Ovary (tissue), 7 donors: ENCODE measurements at regions not wholly inside any gene's neighbourhood (a gene's known extent, or its start where the extent isn't known, plus 50 kb on each side); places are given as distances from the start of the nearest gene placed in this dataset.
"Not testable (repeated sequence)": the region's sequence is repeated elsewhere in the genome, so short reads cannot be mapped to it uniquely, and the experiment has no call there.

Source experiments
- DNase-seq, 5 donors: peaks; one replicate each; pipeline ENCODE4 v3.0.0-alpha.2; 2019 to 2020
- H3K27ac ChIP-seq, 2 donors: fragments of 200-600 bp; one replicate each; pipeline versions ENCODE4 v1.5.1 to v1.8.0; 2019 to 2022
- H3K27me3 ChIP-seq: fragments of 200-600 bp; one replicate; pipeline ENCODE4 v1.8.0; 2022
- H3K36me3 ChIP-seq: fragments of 200-600 bp; sonication (generic); one replicate; pipeline ENCODE4 v1.5.1; 2019
- H3K4me1 ChIP-seq: one replicate; pipeline ENCODE4 v1.8.1; 2013; ENCODE audit warnings: mild to moderate bottlenecking, moderate library complexity; ENCODE audit not compliant: insufficient read depth
- H3K4me3 ChIP-seq: fragments of 200-600 bp; sonication (generic); one replicate; pipeline ENCODE4 v1.5.1; 2017
- H3K9me3 ChIP-seq, 2 donors: fragments of 200-600 bp in 1 of 2; sonication (generic) in 1 of 2; one replicate each; pipeline versions ENCODE4 v1.5.1 to v1.8.1; 2013 to 2019; ENCODE audit warnings: mild to moderate bottlenecking in 1 of 2, moderate library complexity in 1 of 2
- CTCF ChIP-seq, 3 donors: fragments of 450-650 bp in 2 of 3; fragments of 200-600 bp in 1 of 3; IDR thresholded peaks; one replicate each; pipeline versions ENCODE4 v1.5.1 to v1.8.0; 2016 to 2022; ENCODE audit warnings: antibody characterized with exemption in 3 of 3, mild to moderate bottlenecking in 1 of 3
- EP300 ChIP-seq: sonication (generic); formaldehyde crosslinking; IDR thresholded peaks from one replicate; pipeline ENCODE4 v1.6.1; 2017; ENCODE audit warnings: antibody characterized with exemption
- POLR2A ChIP-seq: fragments of 450-650 bp; IDR thresholded peaks from one replicate; pipeline ENCODE4 v1.6.1; 2017; ENCODE audit warnings: antibody characterized with exemption, mild to moderate bottlenecking, moderate library complexity
- WGBS, 3 donors: extraction: QIAGEN DNeasy Blood & Tissue Kit in 1 of 3; methylation state at CpG; one replicate each; pipeline versions ENCODE4 v1.1.5 to v1.1.7; 2013 to 2017; 5-methylcytosine and 5-hydroxymethylcytosine counted together
- intact Hi-C, 4 donors: fragments of 100-400 bp; cut with DNase I; formaldehyde crosslinking; loops; one replicate each; pipeline versions ENCODE4 v1.11.0 to v1.15.1; 2022 to 2023
- donor health status: DM: no; HTN: no; CAD: no; lungs with moderate emphysema.
- donor health status: DM: no; HTN: no; CAD: no.
- donor health status: Bipolar disorder and iron deficiency.
- donor health status: DM: no; HTN: no; CAD: no.
- donor health status: DM: yes; HTN: yes; CAD: no.

- H3K27ac ChIP-seq, H3K9me3 ChIP-seq, H3K4me1 ChIP-seq, DNase-seq, H3K27me3 ChIP-seq, H3K4me3 ChIP-seq, H3K36me3 ChIP-seq, intact Hi-C loops: not testable (repeated sequence)
- WGBS, 3 donors = 88 to 94% (median 92%) methylated on average over 6 of the region's 6 CpGs
Measured at GRCh38 chr5:86292811-86293210, 324.9 kb upstream of the COX7C start.

GRCh38 chr5:86302643-86303042 is 315.1 kb upstream of the COX7C start:
- intact Hi-C loops, H3K9me3 ChIP-seq, H3K4me3 ChIP-seq, H3K27me3 ChIP-seq, H3K27ac ChIP-seq, H3K36me3 ChIP-seq, H3K4me1 ChIP-seq, DNase-seq: not testable (repeated sequence)
- WGBS, 3 donors = 74 to 97% (median 78%) methylated on average over 1 of the region's 1 CpG

GRCh38 chr5:86305050-86305449 is 312.7 kb upstream of the COX7C start:
- intact Hi-C loops, H3K4me1 ChIP-seq: not testable (repeated sequence)
- 2% methylated on average over 2 of the region's 2 CpGs for WGBS, 3 donors

GRCh38 chr5:86314951-86315350 is 302.8 kb upstream of the COX7C start:
- DNase-seq = no peak
- intact Hi-C loops = no loop called here
- Histone ChIP-seq H3K4me3 (no peak overlapping the region), H3K36me3 (no peaks in the 10 kb centered on the region), H3K4me1 (no peaks in the 10 kb centered on the region), H3K9me3 (no peaks in the 10 kb centered on the region), H3K27ac (no peak overlapping the region), H3K27me3 (no peaks in the 10 kb centered on the region)
- TF ChIP-seq EP300 = no peak
- no peak for TF ChIP-seq POLR2A
- TF ChIP-seq CTCF (IDR thresholded peaks at IDR 0.05) = no peak

More at GRCh38 chr5:86305050-86305449, 312.7 kb upstream of the COX7C start:
- not testable (repeated sequence) for H3K27me3 ChIP-seq, H3K4me3 ChIP-seq, H3K36me3 ChIP-seq, DNase-seq, H3K27ac ChIP-seq, H3K9me3 ChIP-seq

GRCh38 chr5:86320266-86320665 is 297.5 kb upstream of the COX7C start:
- Histone ChIP-seq H3K4me3 (no peak overlapping the region), H3K27ac (no peak overlapping the region), H3K4me1 (no peaks in the 10 kb centered on the region), H3K36me3 (no peaks in the 10 kb centered on the region), H3K27me3 (no peaks in the 10 kb centered on the region), H3K9me3 (no peaks in the 10 kb centered on the region)
- TF ChIP-seq CTCF (IDR thresholded peaks at IDR 0.05) (no peak), EP300 (no peak), POLR2A (no peak)
- no peak for DNase-seq
- intact Hi-C loops = no loop called here

- WGBS, 3 donors = 83 to 89% (median 89%) methylated on average over 1 of the region's 1 CpG
- TF ChIP-seq POLR2A (no peak), CTCF (IDR thresholded peaks at IDR 0.05) (no peak), EP300 (no peak)
- no peaks in the 10 kb centered on the region for H3K27me3 ChIP-seq
Measured at GRCh38 chr5:86329318-86329717, 288.4 kb upstream of the COX7C start.

More at GRCh38 chr5:86329318-86329717, 288.4 kb upstream of the COX7C start:
- Histone ChIP-seq H3K27ac (no peak overlapping the region), H3K9me3 (no peaks in the 10 kb centered on the region), H3K4me1 (no peaks in the 10 kb centered on the region), H3K4me3 (no peak overlapping the region), H3K36me3 (no peaks in the 10 kb centered on the region)
- DNase-seq = no peak
- intact Hi-C loops = no loop called here
